Right lobe of liver (tissue), 4 donors: ENCODE measurements at regions not wholly inside any gene's neighbourhood (a gene's known extent, or its start where the extent isn't known, plus 50 kb on each side); places are given as distances from the start of the nearest gene placed in this dataset.

Source experiments
- POLR2A ChIP-seq: fragments of 450-650 bp; IDR thresholded peaks from one replicate; pipeline ENCODE4 v1.6.1; 2017; ENCODE audit warnings: antibody characterized with exemption, mild to moderate bottlenecking
- TF ChIP-seq, protein P1 (sequence below), 4 donors: fragments of 200-600 bp in 3 of 4; fragments of 450-650 bp in 1 of 4; IDR thresholded peaks; one replicate each; pipeline versions ENCODE4 v1.5.1 to v1.8.0; 2016 to 2022; ENCODE audit warnings: antibody characterized with exemption in 4 of 4, mild to moderate bottlenecking in 2 of 4
- donor health status: DM: no; HTN: no; CAD: no.
- donor health status: DM: no; HTN: no; CAD: no.
- donor health status: DM: no; HTN: yes; CAD: no.

DNA sequence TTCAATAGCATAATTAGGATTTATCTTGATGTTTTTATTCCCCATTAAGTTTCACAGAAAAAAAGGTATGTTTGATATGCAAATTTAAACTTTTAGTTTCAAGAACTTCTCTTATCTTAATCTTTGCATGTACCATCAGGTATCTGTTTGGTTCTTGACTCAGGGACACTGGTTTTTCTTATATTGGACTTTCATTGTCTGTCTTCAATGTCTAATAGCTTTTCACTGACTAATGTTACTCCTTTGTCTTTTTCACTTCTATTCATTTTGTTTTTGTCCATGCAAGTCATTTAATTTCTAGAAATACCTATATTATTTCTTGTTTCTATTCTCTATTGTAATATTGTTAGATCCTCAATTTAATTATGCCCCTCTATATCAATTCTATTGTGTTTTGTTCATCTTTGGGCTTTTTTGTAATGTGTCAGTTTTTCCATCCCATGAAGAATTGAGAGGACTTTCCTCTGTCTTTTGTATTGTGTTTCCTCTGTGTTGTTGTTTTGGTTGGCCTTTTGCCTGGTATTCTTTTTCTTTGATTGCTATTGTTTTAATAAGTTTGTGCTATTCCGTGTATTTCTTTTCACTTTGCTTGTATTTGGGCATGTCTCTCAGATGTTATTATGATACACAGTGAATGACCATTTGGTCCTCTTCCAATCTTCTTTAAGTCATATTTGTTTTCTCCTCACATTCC, 58.3 kb upstream of the ANKRD10 start:
- TF ChIP-seq, protein P1, sequence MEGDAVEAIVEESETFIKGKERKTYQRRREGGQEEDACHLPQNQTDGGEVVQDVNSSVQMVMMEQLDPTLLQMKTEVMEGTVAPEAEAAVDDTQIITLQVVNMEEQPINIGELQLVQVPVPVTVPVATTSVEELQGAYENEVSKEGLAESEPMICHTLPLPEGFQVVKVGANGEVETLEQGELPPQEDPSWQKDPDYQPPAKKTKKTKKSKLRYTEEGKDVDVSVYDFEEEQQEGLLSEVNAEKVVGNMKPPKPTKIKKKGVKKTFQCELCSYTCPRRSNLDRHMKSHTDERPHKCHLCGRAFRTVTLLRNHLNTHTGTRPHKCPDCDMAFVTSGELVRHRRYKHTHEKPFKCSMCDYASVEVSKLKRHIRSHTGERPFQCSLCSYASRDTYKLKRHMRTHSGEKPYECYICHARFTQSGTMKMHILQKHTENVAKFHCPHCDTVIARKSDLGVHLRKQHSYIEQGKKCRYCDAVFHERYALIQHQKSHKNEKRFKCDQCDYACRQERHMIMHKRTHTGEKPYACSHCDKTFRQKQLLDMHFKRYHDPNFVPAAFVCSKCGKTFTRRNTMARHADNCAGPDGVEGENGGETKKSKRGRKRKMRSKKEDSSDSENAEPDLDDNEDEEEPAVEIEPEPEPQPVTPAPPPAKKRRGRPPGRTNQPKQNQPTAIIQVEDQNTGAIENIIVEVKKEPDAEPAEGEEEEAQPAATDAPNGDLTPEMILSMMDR (IDR thresholded peaks at IDR 0.05), result no peak
- no peak for TF ChIP-seq POLR2A
